Epithelial cell of esophagus (primary cell): ENCODE measurements at regions not wholly inside any gene's neighbourhood (a gene's known extent, or its start where the extent isn't known, plus 50 kb on each side); places are given as distances from the start of the nearest gene placed in this dataset.

Experiments
- DNase-seq: peaks from one replicate; pipeline ENCODE4 v3.0.0; 2010; ENCODE audit warnings: low read depth
- H3K4me3 ChIP-seq: 2 replicates; pipeline ENCODE4 v1.5.1; 2011; ENCODE audit warnings: mild to moderate bottlenecking, low read length, control low read depth
- TF ChIP-seq, protein P1 (sequence below): IDR thresholded peaks from 2 replicates; pipeline ENCODE4 v1.5.1; 2011; ENCODE audit warnings: low read depth, mild to moderate bottlenecking, low read length, control low read depth, inconsistent platforms; ENCODE audit not compliant: insufficient read depth; ENCODE audit errors: missing control alignments

DNA sequence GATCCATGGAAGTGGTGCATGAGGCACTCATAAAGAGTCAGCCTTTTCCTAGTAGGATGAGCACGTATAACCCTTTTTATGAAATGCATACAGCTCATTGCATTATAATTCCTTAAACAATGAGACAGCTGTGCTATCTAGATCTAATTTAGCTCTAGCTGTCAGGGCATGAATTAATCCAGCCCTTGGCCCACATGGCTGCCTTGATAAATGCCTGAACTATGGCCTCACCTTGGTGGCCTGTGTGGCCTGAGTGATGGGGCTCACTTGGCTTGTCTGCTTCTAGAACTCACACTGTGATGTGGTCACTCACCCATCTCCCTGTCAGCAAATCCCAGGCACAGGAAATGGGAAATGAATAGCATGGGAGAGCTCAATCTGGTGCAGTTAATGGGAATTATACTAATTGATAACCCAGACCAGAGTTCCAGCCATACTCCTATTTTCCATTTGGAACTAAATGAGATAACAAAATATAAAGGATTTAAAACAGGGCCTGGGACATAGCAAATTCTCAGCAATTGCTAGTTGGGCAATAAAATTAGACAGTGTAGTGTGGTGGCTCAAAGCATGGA is 153.6 kb downstream of the HS3ST2 start:
- TF ChIP-seq, protein P1, sequence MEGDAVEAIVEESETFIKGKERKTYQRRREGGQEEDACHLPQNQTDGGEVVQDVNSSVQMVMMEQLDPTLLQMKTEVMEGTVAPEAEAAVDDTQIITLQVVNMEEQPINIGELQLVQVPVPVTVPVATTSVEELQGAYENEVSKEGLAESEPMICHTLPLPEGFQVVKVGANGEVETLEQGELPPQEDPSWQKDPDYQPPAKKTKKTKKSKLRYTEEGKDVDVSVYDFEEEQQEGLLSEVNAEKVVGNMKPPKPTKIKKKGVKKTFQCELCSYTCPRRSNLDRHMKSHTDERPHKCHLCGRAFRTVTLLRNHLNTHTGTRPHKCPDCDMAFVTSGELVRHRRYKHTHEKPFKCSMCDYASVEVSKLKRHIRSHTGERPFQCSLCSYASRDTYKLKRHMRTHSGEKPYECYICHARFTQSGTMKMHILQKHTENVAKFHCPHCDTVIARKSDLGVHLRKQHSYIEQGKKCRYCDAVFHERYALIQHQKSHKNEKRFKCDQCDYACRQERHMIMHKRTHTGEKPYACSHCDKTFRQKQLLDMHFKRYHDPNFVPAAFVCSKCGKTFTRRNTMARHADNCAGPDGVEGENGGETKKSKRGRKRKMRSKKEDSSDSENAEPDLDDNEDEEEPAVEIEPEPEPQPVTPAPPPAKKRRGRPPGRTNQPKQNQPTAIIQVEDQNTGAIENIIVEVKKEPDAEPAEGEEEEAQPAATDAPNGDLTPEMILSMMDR = no peak
- DNase-seq = no peak
- H3K4me3 ChIP-seq = no peak overlapping the region
